H1 (cell line): ENCODE measurements at regions not wholly inside any gene's neighbourhood (a gene's known extent, or its start where the extent isn't known, plus 50 kb on each side); places are given as distances from the start of the nearest gene placed in this dataset.

Experiments used
- BCL11A ChIP-seq, 2 experiments: IDR thresholded peaks; one replicate each; pipeline ENCODE4 v1.6.1; 2011; ENCODE audit warnings: low read depth in 2 of 2, low read length in 2 of 2, mild to moderate bottlenecking in 2 of 2
- CHD7 ChIP-seq: fragments of 300-600 bp; sonication (generic); IDR thresholded peaks from 2 replicates; pipeline ENCODE4 v1.7.1; 2012; ENCODE audit warnings: low read length, moderate library complexity, mild to moderate bottlenecking, inconsistent platforms; ENCODE audit not compliant: insufficient replicate concordance
- EP300 ChIP-seq, 2 experiments: IDR thresholded peaks; 1 replicate in 1 of 2; 2 replicates in 1 of 2; pipeline ENCODE4 v1.6.1; 2011 to 2012; ENCODE audit warnings: low read depth in 2 of 2, low read length in 2 of 2, mild to moderate bottlenecking in 2 of 2, borderline replicate concordance in 1 of 2, inconsistent platforms in 1 of 2, moderate library complexity in 1 of 2
- EZH2 ChIP-seq: fragments of 200-600 bp; sonication (generic); IDR thresholded peaks from 2 replicates; pipeline ENCODE4 v1.7.1; 2012; ENCODE audit warnings: low read depth, mild to moderate bottlenecking, moderate library complexity, low read length, inconsistent platforms; ENCODE audit not compliant: severe bottlenecking
- GABPA ChIP-seq: IDR thresholded peaks from 2 replicates; pipeline ENCODE4 v1.6.1; 2011; ENCODE audit warnings: mild to moderate bottlenecking, low read length, moderate library complexity, borderline replicate concordance; ENCODE audit not compliant: insufficient read depth
- GTF2F1 ChIP-seq: IDR thresholded peaks from 2 replicates; pipeline ENCODE4 v1.6.1; 2012; ENCODE audit warnings: low read depth, low read length, improper control_type of control experiment, borderline replicate concordance
- HDAC6 ChIP-seq: IDR thresholded peaks from one replicate; pipeline ENCODE4 v1.7.1; 2012; ENCODE audit warnings: low read depth, mild to moderate bottlenecking, inconsistent platforms, low read length, moderate library complexity
- KDM1A ChIP-seq: fragments of 200-600, 300-600 bp; sonication (generic); IDR thresholded peaks from 2 replicates; pipeline ENCODE4 v1.7.1; 2016; ENCODE audit warnings: mild to moderate bottlenecking, low read length, borderline replicate concordance
- KDM5A ChIP-seq: fragments of 200-600 bp; IDR thresholded peaks from 2 replicates; pipeline ENCODE4 v1.7.1; 2012; ENCODE audit warnings: mild to moderate bottlenecking, low read length, inconsistent platforms, mixed read lengths
- PHF8 ChIP-seq: fragments of 200-600 bp; sonication (generic); conservative IDR thresholded peaks from 2 replicates; pipeline ENCODE4 v1.7.1; 2012; ENCODE audit warnings: low read depth, mild to moderate bottlenecking, inconsistent platforms, low read length, moderate library complexity
- POU5F1 ChIP-seq: IDR thresholded peaks from 2 replicates; pipeline ENCODE4 v1.6.1; 2011; ENCODE audit warnings: low read depth, mild to moderate bottlenecking, low read length, moderate library complexity
- SIX5 ChIP-seq: IDR thresholded peaks from 2 replicates; pipeline ENCODE4 v1.6.1; 2011; ENCODE audit warnings: mild to moderate bottlenecking, low read depth, low read length

DNA sequence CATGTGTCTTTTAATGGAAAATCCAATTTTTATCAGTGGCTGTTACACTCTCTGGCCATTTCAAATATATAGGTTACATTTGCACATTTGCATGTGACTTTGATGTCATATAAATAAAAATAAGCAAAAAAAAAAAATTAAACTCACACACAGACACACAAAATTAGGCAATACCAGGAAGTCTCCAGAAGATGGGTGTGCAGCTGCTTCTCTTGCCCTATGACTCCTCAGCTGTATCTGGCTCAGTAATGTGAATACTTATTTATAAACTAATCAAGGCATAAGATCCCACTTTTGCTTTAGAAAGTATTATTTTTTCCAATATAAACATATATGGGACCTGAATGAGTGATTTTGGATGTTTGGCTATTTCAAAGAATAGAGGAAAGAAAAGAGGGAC, 461.1 kb downstream of the LRIG3 start (continued):
- TF ChIP-seq CHD7 (no peak), SIX5 (no peak), EZH2 (no peak), KDM5A (no peak), BCL11A (IDR thresholded peaks at IDR 0.05; ENCODE audit: low read depth in 2 of 2, low read length in 2 of 2) (no peak), EP300 (IDR thresholded peaks at IDR 0.05; ENCODE audit: borderline replicate concordance in 1 of 2, low read depth in 2 of 2, low read length in 2 of 2) (no peak), GTF2F1 (no peak), KDM1A (no peak), GABPA (no peak), POU5F1 (no peak), PHF8 (no peak), HDAC6 (no peak)
